PC-9 (cell line): ENCODE measurements at regions not wholly inside any gene's neighbourhood (a gene's known extent, or its start where the extent isn't known, plus 50 kb on each side); places are given as distances from the start of the nearest gene placed in this dataset.

Experiments used
- CTCF ChIP-seq: fragments of 200-600 bp; sonication (generic); conservative IDR thresholded peaks from 2 replicates; pipeline ENCODE4 v1.6.1; 2017; ENCODE audit warnings: mixed run types, antibody characterized with exemption, mild to moderate bottlenecking, moderate library complexity
- EZH2 ChIP-seq: fragments of 200-600 bp; sonication (generic); IDR thresholded peaks from 2 replicates; pipeline ENCODE4 v1.8.0; 2017; ENCODE audit warnings: antibody characterized with exemption, low read depth

- no peak for TF ChIP-seq EZH2
- no peak for TF ChIP-seq CTCF
Measured at GRCh38 chr2:173513107-173513727, 158.5 kb downstream of the CDCA7 start.
